ENCODE measurements at regions not wholly inside any gene's neighbourhood (a gene's known extent, or its start where the extent isn't known, plus 50 kb on each side); places are given as distances from the start of the nearest gene placed in this dataset.

DNA sequence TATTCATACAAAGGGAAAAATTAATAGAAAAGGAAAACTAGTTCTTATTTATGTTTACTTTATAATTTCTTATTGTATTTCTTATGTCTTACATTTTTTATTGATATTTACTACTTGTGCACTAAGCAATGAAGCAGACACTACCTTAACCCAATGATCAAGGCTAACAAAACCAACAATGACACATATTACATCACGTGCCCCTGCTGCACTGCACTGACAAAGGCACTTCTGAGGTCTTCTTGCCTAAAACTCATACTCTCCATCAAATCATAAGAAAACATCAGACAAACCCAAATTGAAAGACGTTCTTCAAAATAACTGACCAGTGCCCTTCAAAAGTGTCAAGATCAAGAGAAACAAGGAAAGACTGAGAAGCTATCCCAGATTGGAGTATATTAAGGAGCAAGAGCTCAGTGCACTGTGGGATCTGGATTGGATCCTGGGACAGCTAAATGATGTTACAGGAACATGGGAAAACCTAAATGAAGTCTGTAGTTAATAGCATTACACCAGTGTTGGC is 230.9 kb downstream of the AUH start:
- Histone ChIP-seq H3K4me1 (no peaks in the 10 kb centered on the region), H3K4me3 (no peak overlapping the region), H3K27me3 (no peaks in the 10 kb centered on the region), H3K27ac (no peak overlapping the region), H3K36me3 (no peaks in the 10 kb centered on the region), H3K9me3 (no peaks in the 10 kb centered on the region)
- intact Hi-C loops (cut with DNase I) = no loop called here
- ATAC-seq (no peak), DNase-seq (no peak)
- TF ChIP-seq, protein P1, sequence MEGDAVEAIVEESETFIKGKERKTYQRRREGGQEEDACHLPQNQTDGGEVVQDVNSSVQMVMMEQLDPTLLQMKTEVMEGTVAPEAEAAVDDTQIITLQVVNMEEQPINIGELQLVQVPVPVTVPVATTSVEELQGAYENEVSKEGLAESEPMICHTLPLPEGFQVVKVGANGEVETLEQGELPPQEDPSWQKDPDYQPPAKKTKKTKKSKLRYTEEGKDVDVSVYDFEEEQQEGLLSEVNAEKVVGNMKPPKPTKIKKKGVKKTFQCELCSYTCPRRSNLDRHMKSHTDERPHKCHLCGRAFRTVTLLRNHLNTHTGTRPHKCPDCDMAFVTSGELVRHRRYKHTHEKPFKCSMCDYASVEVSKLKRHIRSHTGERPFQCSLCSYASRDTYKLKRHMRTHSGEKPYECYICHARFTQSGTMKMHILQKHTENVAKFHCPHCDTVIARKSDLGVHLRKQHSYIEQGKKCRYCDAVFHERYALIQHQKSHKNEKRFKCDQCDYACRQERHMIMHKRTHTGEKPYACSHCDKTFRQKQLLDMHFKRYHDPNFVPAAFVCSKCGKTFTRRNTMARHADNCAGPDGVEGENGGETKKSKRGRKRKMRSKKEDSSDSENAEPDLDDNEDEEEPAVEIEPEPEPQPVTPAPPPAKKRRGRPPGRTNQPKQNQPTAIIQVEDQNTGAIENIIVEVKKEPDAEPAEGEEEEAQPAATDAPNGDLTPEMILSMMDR (IDR thresholded peaks at IDR 0.05) = no peak

DNA sequence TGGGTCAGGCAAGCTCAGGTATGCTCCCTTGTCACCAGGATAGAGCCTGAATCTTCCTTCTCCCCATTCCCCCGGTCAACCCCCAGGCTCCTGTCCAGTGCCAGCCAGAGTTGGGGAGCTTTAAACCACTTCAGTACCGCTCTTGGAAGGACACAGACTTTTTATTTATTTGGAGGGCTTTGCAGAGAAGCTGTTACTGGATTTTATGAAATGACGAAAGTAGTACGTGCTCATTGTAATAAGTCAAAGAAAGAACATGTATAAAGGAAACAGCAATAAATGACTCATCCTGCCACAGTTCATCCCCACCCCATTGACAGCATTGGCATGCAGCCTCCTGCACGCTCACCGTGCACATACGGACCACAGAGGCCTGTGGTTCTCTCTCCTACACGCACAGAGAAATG is 230.3 kb downstream of the AUH start:
- intact Hi-C loops (cut with DNase I) = no loop called here
- Histone ChIP-seq H3K4me1 (no peaks in the 10 kb centered on the region), H3K9me3 (no peaks in the 10 kb centered on the region), H3K27ac (no peak overlapping the region), H3K27me3 (no peaks in the 10 kb centered on the region), H3K4me3 (no peak overlapping the region), H3K36me3 (no peaks in the 10 kb centered on the region)
- ATAC-seq (peak; percentile 70), DNase-seq (no peak)
- TF ChIP-seq, protein P1 (IDR thresholded peaks at IDR 0.05) = no peak

DNA sequence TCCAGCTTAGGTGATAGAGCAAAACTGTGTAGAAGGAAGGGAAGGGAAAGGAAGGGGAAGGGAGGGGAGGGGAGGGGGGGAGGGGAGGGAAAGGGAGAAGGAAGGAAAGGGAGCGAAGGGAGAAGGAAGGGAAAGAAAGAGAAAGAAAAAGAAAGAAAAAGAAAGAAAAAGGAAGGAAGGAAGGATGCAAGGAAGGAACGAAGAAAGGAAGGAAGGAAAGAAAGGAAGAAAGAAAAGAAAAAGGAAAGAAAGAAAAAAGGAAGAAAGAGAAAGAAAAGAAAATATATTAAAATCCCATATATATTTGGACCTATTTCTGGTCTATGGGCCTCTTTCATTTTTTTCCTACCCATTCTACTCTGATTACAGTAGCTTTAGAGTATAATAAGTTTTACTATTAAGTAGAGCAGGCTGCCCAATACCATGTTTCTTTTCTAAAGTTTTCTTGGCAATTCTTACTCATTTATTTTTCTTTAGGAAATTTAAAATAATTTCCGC is 229.1 kb downstream of the AUH start:
- TF ChIP-seq, protein P1 (IDR thresholded peaks at IDR 0.05) = no peak
- H3K27me3 ChIP-seq = no peaks in the 10 kb centered on the region
- no peaks in the 10 kb centered on the region for H3K9me3 ChIP-seq
- no peak for ATAC-seq
- no peak overlapping the region for H3K27ac ChIP-seq
- no peaks in the 10 kb centered on the region for H3K4me1 ChIP-seq
- DNase-seq = no peak
- intact Hi-C loops (cut with DNase I) = no loop called here
- H3K4me3 ChIP-seq = no peak overlapping the region
- no peaks in the 10 kb centered on the region for H3K36me3 ChIP-seq

DNA sequence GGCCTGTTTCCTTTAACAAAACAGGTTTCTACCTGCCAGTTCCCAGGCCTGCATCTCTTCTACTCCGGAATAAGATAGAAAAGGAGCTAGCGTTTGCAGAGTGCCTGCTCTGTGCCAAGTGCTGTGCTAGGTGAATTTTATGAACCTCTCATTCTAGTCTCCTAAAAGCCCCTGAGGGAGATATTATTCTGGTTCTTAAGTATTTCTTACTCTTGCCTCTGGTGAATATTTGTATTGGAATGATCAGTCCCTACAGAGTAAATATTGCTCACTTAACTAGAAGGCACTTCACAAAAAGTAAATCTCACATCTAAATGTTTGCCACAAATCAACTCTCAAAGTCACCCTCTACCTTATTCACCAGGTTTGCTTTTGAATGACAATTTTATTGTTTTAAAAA is 227.1 kb downstream of the AUH start:
- TF ChIP-seq, protein P1 (IDR thresholded peaks at IDR 0.05) = no peak
- intact Hi-C loops (cut with DNase I) = no loop called here
- H3K27ac ChIP-seq = no peak overlapping the region
- ATAC-seq (no peak), DNase-seq (no peak)
- H3K27me3 ChIP-seq = no peaks in the 10 kb centered on the region
- H3K36me3 ChIP-seq = no peaks in the 10 kb centered on the region
- no peak overlapping the region for H3K4me3 ChIP-seq
- no peaks in the 10 kb centered on the region for H3K4me1 ChIP-seq
- no peaks in the 10 kb centered on the region for H3K9me3 ChIP-seq

GRCh38 chr9:91137391-91137790 is 224.3 kb downstream of the AUH start:
- ATAC-seq (no peak), DNase-seq (no peak)
- H3K9me3 ChIP-seq = no peaks in the 10 kb centered on the region
- intact Hi-C loops (cut with DNase I) = no loop called here
- TF ChIP-seq, protein P1 (IDR thresholded peaks at IDR 0.05) = no peak
- H3K4me1 ChIP-seq = no peaks in the 10 kb centered on the region
- no peaks in the 10 kb centered on the region for H3K27me3 ChIP-seq
- no peak overlapping the region for H3K4me3 ChIP-seq
- H3K36me3 ChIP-seq = no peaks in the 10 kb centered on the region
- H3K27ac ChIP-seq = no peak overlapping the region

- Histone ChIP-seq H3K4me3 (no peak overlapping the region), H3K9me3 (no peaks in the 10 kb centered on the region), H3K27me3 (no peaks in the 10 kb centered on the region), H3K27ac (no peak overlapping the region), H3K36me3 (no peaks in the 10 kb centered on the region), H3K4me1 (no peaks in the 10 kb centered on the region)
- TF ChIP-seq, protein P1 (IDR thresholded peaks at IDR 0.05) = no peak
- ATAC-seq (no peak), DNase-seq (no peak)
- intact Hi-C loops (cut with DNase I) = no loop called here
These were observed 223.0 kb downstream of the AUH start for GRCh38 chr9:91138760-91139159.
